ENCODE measurements at regions not wholly inside any gene's neighbourhood (a gene's known extent, or its start where the extent isn't known, plus 50 kb on each side); places are given as distances from the start of the nearest gene placed in this dataset.
A peak's percentile ranks its signal among the peaks of the same experiment; 100 is the strongest.

DNA sequence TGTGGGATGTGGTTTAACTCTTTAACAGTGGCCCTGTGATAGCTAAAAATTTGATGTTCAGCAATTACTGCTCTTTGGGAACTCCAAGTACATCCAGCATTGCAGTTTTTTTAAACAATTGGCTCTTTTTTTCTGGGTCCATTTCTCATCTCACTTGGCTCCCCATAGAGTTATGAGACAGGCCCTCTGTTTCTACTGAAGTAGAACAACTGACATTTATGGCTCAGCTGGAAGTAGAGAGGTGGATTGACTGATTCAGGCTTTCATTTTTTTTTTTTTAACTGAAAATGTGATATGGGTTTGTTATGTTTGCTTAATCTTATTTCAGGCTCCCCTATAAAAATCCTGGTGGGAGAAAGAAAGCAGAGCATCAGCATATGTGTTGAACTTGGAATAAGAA, 96.6 kb upstream of the CD180 start:
- TF ChIP-seq, protein P1, sequence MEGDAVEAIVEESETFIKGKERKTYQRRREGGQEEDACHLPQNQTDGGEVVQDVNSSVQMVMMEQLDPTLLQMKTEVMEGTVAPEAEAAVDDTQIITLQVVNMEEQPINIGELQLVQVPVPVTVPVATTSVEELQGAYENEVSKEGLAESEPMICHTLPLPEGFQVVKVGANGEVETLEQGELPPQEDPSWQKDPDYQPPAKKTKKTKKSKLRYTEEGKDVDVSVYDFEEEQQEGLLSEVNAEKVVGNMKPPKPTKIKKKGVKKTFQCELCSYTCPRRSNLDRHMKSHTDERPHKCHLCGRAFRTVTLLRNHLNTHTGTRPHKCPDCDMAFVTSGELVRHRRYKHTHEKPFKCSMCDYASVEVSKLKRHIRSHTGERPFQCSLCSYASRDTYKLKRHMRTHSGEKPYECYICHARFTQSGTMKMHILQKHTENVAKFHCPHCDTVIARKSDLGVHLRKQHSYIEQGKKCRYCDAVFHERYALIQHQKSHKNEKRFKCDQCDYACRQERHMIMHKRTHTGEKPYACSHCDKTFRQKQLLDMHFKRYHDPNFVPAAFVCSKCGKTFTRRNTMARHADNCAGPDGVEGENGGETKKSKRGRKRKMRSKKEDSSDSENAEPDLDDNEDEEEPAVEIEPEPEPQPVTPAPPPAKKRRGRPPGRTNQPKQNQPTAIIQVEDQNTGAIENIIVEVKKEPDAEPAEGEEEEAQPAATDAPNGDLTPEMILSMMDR (IDR thresholded peaks at IDR 0.05; ENCODE audit: insufficient read depth, low read depth, low read length), result no peak
- H3K4me3 ChIP-seq (ENCODE audit: low read depth, low read length), result no peak overlapping the region
- DNase-seq (ENCODE audit: low read depth), result no peak

DNA sequence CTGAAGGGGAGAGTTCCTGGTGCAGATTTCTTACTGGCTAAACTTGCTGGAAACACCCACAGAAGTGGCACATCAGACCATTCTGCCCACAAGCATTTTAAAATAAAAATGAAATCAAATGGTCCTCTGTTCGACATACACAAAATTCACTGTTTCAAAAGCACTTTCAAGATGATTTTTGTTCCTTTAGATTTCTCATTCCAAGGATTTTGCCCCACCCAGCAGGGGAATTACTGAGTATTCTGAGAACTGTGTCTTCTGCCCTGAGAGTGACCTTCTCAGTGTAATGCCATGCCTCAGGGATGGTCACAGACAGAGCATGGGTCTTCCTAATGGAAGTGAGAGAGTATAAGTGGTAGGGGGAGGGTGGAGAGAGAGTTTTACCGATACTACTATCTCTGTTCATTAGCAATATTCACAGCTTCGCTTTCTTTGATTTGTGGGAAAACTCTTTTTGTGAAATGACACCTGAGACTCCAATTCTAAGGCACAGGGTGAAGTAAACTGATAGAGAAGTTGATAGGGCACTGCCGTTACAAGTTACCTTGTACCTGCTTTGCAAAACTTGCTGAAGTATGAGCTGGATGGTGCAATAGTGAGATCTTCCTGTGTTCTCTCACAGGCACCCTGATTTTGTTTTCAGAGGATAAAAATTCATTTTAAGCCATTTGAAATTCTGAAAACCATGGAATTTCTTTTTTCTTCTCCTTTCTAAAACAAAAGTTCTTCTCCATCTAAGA, 95.8 kb upstream of the CD180 start:
- H3K4me3 ChIP-seq (ENCODE audit: low read depth, low read length), result no peak overlapping the region
- no peak for DNase-seq (ENCODE audit: low read depth)
- TF ChIP-seq, protein P1 (IDR thresholded peaks at IDR 0.05; ENCODE audit: insufficient read depth, low read depth, low read length), result no peak

DNA sequence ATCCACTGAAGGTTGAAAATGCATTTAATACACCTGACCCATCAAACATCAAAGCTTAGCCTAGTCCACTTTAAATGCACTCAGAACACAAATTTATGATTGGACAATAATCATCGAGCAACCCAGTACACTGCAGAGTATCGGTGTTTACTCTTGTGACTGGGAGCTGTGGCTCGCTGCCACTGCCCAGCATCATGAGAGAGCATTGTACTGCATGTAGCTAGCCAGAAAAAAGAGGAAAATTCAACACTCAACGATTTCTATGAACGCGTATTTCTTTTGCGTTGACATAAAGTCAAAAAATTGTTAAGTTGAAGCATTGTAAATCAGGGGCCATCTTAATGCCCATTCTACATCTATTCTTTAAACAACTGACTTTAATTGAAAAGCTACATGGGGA, 95.1 kb upstream of the CD180 start:
- TF ChIP-seq, protein P1 (IDR thresholded peaks at IDR 0.05; ENCODE audit: insufficient read depth, low read depth, low read length), result no peak
- no peak for DNase-seq (ENCODE audit: low read depth)
- H3K4me3 ChIP-seq (ENCODE audit: low read depth, low read length), result no peak overlapping the region

DNA sequence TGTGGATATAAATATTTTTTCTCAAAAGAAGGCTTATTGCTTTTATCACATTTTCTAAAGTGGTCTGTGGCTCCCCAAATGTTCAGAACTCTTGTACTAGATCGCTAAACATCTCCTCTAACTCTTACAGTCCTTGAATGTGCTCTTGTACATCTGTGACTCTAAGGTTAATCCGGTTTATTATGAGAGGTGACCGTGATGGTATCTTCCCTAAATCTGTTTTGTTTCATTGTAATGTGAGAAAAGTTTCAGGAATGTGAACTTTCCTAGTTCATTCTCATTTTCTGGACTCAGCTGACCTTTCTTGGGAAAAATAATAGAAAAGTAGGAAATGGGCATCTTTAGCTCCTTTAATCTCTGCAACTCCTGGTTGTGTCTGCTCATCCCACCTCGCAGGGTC, 94.5 kb upstream of the CD180 start:
- TF ChIP-seq, protein P1 (IDR thresholded peaks at IDR 0.05; ENCODE audit: insufficient read depth, low read depth, low read length), result no peak
- no peak overlapping the region for H3K4me3 ChIP-seq (ENCODE audit: low read depth, low read length)
- DNase-seq (ENCODE audit: low read depth), result peak; percentile 69

DNA sequence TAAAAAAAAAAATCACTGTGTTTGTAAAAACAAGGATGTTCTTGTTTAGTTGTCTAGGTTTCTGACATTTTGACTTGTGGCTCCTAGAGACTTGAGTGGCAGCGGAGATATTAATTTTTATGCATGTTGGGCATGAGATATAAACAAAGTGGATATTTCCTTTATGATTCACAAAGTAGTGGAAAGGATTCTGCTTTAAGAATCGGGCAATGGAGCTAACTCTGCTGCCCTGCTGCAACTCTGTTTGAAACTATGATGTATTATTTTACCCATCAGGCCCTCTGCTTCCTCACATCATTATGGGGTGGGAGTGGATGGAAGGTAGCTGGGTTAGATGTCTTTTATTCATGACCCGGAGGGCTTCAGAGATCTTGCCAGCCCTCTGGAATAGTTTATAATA, 94.1 kb upstream of the CD180 start:
- TF ChIP-seq, protein P1 (IDR thresholded peaks at IDR 0.05; ENCODE audit: insufficient read depth, low read depth, low read length), result no peak
- H3K4me3 ChIP-seq (ENCODE audit: low read depth, low read length), result no peak overlapping the region
- DNase-seq (ENCODE audit: low read depth), result peak; percentile 74

DNA sequence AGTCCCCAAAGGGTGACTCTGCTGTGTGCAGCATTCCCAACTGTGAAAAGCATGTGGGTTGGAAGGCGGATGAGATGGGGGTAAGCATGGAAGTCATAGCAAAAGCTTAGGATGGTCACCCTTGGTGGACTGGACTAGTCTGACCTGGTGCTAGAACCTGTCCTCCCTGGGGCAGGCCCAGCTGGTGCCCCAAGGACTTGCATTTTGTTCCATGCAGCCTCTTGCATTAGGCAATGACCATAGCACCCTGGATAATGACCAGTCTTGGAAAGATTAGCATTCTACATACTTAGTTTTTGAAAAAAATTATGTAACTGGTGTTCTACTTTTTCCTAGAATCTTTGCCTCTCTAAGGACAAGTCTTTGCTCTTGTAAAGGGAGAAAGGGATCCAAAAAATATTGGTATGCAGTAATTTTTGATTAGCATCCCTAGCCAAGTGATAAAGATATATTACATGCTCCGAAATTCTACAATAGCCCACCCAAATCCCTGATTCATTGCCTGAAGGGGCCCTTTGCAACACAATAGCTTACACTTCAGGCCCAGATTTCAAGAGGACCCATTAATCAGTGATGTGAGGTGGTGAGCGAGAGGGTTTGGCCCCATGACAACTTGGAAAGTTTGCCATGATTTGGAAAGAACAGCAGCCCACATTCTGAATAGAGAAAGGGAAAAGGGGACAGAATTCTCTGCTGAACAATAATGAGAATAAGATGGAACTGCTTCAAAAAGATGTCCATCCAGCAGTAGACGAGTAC, 93.3 kb upstream of the CD180 start:
- no peak overlapping the region for H3K4me3 ChIP-seq (ENCODE audit: low read depth, low read length)
- TF ChIP-seq, protein P1 (IDR thresholded peaks at IDR 0.05; ENCODE audit: insufficient read depth, low read depth, low read length), result no peak
- DNase-seq (ENCODE audit: low read depth), result no peak
